GM18505 (cell line): ENCODE measurements at regions not wholly inside any gene's neighbourhood (a gene's known extent, or its start where the extent isn't known, plus 50 kb on each side); places are given as distances from the start of the nearest gene placed in this dataset.

Experiments
- ATAC-seq: cut with Tn5 transposase; IDR thresholded peaks from one replicate; pipeline ENCODE4 v1.9.1; 2021; ENCODE audit not compliant: unreplicated experiment
- POLR2A ChIP-seq: IDR thresholded peaks from 4 replicates; pipeline ENCODE4 v1.6.1; 2011; ENCODE audit warnings: borderline replicate concordance; ENCODE audit not compliant: insufficient read depth, insufficient read length; ENCODE audit errors: extremely low read depth

DNA sequence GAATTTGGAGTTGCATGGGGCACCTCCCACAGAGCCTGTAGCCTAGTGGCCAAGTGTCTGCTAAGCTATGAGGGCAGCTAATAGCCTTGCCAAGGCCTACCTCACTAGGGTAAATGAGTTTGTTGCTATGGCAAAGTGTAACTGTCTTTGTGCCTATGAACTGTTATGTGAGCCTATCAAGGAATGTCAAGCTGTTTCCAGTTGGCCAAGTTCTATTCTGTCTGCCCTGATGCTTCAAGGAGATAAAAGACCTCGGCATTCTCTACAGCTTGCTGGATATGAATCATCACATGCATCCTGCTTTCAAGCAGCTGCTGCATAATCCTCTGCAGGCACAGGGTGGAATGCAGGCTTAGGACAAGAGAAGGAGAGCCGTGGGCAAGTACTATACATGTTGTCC lies 69.8 kb upstream of the CCDC112 start:
- no peak for ATAC-seq

DNA sequence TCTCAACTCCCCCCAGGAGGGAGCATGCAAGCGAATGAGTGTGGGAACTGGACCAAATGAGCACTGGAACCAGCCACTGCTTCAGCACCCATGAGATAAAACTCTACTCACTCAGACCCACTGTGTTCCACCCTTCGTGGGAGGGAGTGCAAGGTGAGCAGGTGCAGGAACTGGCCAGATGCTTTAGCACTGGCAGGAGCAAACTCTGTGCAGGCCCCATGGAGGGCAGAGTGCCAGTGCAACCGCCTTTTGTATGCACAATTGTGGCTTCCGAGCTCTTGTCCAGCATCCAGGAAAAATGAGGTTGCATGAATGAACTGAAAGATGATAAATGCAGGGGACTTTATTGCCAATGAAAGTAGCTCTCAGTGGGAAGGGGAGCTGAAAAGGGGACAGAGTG lies 67.4 kb upstream of the CCDC112 start:
- ATAC-seq: no peak
- TF ChIP-seq POLR2A: no peak

More for the DNA sequence above, 69.8 kb upstream of the CCDC112 start:
- TF ChIP-seq POLR2A: no peak

DNA sequence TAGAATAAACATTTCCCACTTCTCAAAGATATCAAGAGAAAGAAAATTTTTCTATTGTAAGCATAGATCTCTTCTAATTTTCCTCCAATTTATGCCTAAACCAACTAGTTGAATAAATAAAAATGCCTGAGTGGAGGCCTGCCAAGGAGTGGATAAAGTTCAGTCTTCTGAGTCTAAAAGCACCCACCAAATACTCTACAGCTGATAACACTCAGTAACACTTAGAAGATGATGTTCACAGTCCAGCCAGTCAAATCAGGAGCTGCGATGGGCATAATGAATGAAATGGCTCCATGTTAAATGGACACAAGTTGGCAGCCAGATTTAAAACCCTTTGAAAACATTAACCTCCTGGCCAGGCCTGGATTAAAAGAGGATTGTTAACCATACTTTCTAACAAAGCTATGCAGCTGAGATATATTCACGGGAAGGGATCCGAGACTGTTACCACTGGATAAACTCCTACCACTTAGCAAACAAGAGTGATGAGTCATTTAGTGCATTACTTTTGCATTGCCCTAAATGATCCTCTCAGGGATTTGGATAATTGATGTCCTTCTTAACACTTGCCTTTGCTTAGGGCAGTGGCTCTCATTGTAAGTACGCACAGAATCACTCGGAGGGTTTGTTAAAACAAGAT lies 63.7 kb upstream of the CCDC112 start:
- no peak for TF ChIP-seq POLR2A
- ATAC-seq: no peak

DNA sequence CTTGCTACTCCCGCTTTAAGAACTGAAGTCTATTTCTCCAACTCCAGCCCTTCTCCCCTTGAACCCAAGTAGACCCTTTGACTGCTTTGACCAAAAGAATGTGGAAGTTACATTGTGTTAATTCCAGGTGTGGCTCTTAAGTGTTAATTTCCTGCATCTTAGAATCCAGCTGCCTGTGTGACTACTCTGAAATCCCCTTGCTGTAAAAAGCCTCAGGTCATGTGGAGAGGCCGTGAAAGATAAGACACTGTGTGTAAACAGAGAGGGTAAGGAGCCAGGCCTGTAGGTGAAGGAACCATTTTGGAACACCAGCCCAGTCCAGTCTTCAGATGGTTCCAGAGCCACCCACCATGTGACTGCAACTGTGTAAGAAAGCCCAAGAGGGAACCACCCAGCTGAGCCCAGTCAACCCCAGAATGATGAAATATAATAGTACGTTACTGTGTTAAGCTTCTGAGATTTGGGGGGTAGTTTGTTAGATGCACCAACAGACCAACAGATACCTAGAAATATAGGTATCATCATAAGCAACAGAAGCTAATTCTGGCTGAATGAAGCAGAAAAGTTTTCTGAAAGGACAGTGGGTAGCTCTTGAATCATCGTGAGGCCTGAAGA lies 59.4 kb upstream of the CCDC112 start:
- ATAC-seq: no peak
- no peak for TF ChIP-seq POLR2A

DNA sequence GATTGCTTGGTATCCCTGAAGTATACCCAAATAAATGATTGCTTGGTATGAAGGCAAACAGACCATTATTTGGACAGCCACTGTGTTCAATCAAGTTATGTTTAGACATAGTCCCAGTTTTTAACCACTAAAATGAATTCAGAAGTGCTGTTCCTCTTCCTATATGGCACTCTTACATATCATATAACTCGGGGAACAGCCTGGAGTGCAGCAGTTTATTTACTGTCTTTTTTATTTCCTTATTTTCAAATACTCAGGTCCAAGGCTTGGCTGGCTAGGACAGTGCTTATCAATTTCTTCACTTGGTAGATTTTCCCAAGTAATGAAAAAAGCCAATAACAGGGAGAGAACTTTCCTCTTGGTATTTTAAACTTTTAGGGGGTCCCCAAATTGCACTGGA lies 58.6 kb upstream of the CCDC112 start:
- TF ChIP-seq POLR2A: no peak
- ATAC-seq: no peak

DNA sequence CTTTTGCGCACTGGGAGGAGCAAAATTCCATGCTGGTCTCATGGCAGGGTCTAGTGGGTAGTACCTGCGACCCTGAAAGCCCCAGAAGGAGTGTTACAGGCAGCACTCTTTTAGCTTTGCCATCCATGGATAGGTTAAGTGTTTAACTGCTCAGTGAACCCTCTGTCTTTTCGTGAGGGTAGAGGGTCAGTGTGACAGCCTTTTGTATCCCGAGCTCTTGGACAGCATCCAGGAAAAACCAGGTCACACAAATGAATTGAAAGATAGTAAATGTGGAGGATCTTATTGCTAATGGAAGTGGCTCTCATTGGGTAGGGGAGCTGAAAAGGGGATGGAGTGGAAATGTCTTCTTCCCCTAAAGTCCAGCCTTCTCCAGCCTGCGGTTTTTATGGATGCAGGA lies 57.8 kb upstream of the CCDC112 start:
- TF ChIP-seq POLR2A: no peak
- no peak for ATAC-seq

DNA sequence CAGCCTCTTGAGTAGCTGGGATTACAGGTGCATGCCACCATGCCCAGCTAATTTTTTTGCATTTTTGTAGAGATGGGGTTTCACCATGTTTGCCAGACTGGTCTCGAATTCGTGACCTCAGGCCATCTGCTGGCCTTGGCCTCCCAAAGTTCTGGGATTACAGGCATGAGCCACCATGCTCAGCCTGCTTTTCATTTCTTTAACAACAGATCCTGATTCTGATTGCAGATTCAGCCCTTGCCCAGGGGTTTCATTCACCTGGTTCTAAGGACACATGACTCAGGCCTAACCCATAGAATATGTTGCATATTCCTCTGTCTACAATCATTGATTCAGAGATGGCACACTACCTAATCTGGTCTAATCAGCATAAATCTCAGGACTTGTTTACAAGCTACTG lies 56.1 kb upstream of the CCDC112 start:
- no peak for TF ChIP-seq POLR2A
- no peak for ATAC-seq

DNA sequence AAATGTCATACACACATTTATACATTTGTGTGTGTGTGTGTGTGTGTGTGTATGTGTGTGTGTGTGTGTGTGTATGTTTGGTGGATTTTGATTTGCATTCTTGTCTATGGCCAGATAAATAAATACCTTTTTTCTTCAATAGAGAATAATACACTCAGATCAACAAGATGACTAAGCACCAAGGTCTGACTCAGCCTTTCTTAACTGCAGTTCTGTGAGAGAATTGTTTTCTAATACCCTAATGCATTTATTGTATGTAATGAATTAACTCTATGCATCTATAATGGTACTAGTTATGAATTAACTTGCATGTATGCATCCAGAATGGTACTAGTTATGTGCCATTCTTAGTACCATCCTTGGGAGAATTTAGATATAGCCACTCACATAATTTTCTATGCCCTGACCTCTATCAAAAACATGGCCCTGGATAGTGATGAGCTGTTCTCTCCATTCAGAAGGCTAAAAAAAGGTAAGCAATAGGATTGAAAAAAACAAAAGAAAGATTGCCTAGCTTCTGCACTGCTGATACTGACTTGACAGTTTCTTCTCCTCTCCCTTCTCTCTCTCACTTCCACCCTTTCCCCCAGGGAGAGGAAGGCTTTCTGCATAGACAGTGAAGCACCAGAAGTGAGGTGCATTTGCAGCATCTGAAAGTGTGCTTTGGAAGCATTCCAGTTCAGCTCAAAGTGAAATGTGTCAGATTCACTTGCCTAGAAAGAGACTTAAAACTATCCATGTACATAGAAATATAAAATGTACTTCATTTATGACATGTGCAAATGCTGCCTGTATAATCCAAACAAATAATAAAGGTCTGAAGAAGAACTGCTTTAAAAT lies 55.1 kb upstream of the CCDC112 start:
- TF ChIP-seq POLR2A: no peak
- no peak for ATAC-seq

DNA sequence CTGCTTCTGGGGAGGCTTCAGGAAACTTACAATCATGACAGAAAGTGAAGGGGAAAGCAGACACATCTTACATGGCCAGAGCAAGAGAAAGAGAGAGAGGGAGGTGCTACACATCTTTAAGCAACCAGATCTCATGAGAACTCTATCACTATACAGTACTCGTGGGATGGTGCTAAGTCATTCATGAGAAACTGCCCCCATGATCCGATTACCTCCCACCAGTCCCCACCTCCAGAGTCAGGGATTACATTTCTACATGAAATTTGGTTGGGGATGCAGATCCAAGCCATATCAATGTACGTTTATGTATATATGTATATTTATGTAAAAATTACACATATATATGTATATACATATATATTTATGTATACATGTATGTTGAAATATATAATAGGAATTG lies 54.4 kb upstream of the CCDC112 start:
- ATAC-seq: no peak
- TF ChIP-seq POLR2A: no peak

DNA sequence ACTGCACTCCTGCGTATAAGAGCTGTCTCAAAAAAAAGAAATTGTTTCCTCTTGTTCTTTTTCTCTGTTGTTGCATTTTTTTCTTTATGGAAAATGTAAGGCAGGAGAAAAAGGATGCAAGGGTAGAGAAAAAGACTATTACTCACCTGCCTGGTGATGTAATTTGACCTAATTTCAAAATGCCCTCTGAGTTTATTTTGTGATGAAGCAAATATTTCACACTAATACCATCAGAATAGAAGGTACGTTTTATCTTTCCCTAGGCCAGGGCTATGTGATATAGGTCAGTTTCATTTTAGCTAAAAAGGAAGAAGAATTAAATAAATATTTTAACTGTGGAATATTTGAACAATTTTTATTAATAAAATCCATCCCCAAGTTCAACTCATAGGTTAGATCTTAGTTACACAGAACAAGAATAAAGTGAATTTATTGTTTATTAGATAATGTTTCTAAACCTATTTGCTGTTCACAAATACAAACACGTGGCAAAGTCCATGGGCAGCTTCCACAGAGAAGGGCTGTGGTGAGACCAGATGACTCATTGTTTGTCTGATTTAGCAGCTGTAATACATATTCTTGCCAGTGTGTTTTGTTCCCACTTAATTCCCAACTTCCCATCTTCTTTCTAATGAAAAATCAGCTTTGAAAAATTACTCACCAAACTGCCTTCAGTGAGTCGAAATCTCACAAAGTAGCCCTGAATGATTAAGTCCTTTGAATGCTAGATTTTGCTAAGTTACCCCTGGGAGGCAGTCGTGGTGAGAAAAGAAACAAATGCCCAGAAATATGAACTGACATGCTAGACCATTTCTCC lies 52.8 kb upstream of the CCDC112 start:
- no peak for ATAC-seq
- TF ChIP-seq POLR2A: no peak

DNA sequence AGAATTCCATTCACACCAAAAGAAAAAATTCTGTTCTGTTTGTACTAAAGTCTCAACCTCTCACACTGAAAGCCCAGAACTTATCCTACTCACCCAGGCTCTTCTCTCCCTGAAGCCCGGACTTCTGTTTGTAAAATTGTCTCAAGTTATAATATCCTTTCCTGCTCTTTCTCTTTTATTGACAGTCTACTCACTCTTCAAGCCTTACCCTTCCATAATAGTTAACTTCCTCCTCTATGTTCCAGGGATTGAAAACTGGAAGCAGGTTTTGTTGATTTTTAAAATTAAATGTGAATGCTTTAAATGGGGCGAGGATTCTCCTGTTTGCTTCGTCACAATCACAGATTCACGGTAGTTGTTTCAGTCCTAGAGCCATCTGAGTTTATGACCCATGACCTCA lies 51.7 kb upstream of the CCDC112 start:
- no peak for TF ChIP-seq POLR2A
- ATAC-seq: no peak
